G401.6 (cell line): ENCODE measurements at regions not wholly inside any gene's neighbourhood (a gene's known extent, or its start where the extent isn't known, plus 50 kb on each side); places are given as distances from the start of the nearest gene placed in this dataset.

Experiments used
- FAIRE-seq: peaks from 2 replicates; lab custom pipeline; 2012; peaks lifted over from hg19 to GRCh38; lab: Jason Lieb, UNC

- no peak for FAIRE-seq
Observed at GRCh38 chr11:25980091-25980490, 351.8 kb upstream of the ANO3 start.

DNA sequence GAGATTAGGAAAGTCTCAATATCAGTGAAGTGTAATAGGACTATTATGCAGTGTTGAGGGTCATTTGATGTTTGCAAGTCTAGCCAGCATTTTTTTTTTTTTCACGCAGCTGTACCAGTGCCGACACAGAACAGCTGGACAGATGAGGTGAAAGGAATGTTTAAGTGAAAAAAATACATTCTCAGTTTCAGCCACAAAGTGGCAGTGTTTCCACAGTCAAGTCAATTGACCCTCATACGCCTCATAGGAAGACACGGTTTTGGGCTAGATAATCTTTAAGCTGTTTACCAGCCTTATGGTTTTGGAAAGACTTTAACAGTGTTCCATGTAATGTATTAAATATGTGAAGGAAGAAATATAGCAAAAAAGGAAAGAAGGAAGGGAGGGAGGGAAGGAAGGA, 349.9 kb upstream of the ANO3 start:
- no peak for FAIRE-seq

GRCh38 chr11:25983280-25983679, 348.6 kb upstream of the ANO3 start:
- no peak for FAIRE-seq

DNA sequence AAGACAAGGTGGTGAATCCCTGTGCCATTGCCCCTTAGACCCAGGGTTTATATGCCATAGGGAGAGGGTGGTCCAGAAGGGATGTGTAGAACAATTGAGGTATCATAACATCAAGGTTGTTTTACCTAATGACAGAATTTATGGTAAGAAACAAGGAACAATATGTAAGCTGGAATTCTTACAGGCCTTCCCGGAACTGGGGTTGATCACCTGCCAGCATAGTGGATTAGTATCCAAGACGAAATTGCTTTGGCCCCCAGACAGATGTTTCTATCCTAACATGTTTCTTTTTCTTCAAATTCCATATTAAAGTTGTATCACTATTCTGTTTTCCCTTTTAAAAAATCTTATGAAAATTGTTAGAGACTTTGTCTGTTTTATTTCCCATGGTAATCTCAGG, 343.8 kb upstream of the ANO3 start:
- no peak for FAIRE-seq

GRCh38 chr11:25990406-25990805, 341.5 kb upstream of the ANO3 start:
- no peak for FAIRE-seq

DNA sequence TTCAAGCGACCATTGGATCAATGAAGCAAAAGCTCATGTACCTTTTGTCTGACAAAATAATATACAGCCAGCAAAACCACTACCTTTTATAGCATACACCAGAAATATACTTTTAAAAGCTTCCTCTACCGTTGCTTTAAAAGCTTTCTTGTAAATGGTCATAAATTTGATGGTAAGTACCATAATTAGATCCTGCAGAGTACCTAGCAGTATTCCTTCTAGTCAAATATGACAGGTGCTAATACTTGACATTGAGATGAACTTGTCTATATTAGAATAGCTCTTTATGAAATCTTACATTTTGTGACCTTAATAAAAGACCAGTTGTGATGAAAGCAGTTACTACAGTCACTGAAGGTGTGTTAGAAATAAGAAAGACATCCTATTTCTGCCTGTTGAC, 340.5 kb upstream of the ANO3 start:
- no peak for FAIRE-seq

DNA sequence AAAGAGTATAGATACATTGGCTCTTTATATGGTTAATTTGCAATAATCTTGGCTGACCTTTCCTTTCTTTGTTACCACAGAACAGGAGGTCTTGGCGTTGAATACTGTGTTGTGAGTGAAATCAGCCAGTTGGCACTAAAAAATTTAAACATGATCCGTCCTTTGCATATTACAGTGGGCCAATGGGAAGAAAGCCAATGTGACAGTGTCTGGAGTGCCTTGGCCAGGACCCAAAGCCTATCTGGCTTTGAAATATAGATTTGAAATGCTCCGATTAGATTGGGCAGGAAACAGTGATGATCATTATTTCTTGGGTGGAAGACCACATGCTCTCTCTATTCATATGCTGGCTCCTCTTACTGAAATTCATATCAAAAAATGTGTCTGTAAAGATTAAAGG, 339.6 kb upstream of the ANO3 start:
- FAIRE-seq = no peak

GRCh38 chr11:25993016-25993415, 338.9 kb upstream of the ANO3 start:
- FAIRE-seq = no peak

DNA sequence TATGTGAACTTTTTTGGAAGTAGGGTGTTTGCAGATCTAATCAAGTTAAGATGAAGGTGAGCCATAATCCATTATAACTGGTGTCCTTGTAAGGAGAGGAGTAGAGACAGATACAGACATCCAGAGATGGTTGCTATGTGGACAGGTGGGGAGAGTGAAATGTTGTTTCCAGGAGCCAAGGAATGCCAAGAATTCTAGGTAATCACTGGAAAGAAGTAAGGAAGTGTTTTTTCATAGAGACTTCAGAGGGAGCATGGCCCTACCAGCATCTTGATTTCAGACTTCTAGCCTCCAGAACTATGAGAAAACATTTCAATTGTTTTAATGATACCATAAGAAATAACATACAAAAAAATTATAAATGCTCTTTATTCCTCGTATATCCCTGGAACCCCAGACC, 320.5 kb upstream of the ANO3 start:
- no peak for FAIRE-seq

DNA sequence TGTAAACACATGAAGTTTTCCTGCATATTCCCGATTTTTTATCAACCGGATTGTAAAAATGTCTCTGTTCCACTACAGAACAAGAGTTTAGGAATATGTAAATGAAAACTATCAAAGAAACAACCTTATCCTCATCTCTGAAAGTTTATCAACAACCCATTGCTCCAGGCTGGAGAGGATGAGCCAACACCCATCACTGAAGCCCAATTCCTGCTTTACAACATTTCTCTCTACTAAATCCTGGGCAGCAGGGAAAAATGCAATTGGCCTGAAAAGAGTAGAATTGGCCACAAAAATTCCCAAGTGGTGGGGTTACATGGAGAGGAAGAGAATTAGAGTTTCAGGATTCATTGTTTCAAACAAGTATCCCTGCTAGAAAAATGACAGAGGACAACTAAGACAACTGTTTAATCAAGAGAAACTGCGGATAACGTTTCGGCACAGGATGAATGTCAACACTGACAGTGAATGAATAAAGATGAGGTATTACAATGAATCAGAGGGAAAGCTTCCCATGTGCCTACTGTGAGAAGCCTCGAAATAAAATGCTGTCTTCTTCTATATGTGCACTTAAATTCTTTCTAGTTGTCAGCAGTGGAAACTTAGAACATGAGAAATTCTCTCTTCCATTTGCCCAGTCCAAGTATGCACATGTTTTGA, 317.3 kb upstream of the ANO3 start:
- no peak for FAIRE-seq

DNA sequence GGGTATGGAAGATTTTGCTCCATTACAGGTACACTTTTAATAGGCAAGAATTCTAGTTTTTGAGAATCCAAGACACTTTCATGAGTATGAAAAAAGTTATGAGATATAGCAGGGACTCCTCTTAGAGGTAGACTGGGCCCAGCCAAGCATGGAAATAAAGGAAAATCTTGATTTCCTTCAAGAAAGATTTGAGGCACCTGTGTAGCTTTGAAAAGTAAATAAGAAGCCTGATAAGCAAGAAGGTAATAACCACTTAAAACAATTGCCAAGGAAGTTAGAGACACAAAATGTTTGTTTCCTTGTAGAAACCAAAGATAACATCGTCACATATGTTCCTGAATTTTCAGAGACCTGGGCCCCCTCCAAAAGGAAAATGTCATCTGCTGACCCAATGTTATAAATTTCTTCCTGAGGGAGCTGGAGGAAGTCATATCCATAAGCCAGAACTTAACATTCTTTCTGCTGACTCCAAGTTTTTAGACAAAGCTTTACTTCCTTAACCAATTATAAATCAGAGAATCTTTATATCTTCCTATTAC, 314.5 kb upstream of the ANO3 start:
- FAIRE-seq = no peak

- FAIRE-seq = no peak
Observed at GRCh38 chr11:26017903-26018302, 314.0 kb upstream of the ANO3 start.

DNA sequence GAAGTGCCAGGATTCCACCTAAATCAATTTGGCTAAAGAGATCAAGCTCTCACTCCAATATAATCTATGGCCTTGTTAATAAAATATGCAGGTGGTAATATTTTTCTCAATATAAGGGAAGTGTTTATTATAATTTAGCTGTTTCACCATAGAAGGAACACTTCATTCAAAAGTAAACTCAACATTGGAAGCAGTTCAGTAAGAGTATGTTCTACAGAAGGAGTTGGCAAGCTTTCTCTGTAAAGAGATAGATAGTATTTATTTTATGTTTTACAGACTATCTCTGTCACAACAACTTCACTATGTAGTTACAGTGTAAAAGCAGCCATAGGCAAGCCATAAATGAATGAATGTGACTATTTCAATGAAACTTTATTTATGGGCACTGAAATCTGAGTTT, 313.6 kb upstream of the ANO3 start:
- FAIRE-seq = no peak

DNA sequence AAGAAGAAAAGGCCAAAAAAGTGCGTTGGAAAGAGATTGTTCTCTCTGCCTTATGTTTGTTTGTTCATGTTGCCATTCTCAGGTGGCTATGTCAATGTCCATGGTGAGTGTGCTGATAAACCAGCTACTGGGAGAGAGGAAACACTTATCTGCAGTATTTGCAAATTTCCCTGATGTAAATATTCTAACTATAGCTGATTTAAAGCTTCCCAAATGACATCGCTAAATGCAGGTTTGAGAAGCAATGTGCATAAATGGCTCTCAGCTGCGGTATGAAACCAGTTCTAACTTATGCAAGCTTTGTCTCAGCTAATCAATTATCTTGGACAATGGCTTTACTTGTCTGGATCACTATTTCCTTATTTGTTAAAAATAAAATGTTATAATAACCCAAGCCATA, 312.5 kb upstream of the ANO3 start:
- no peak for FAIRE-seq

DNA sequence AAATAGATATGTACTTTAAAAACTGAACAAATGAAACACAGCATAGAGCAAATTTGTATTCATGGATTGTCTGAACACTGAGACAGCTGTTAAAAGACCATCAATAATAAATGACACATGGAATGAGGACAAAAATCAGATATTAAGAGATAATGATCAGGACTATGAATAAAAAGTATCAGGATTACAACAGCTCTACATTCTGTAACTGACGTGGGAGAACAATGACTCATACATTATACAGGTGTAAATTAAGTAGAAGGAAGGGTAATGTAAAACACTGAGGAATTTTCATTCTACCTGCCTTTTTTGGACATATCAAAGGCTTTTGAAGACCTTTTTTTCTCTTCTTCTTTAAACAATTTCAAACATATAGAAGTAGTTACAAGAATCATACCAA, 310.9 kb upstream of the ANO3 start:
- no peak for FAIRE-seq

GRCh38 chr11:26023057-26023456, 308.9 kb upstream of the ANO3 start:
- no peak for FAIRE-seq

GRCh38 chr11:26025676-26026075, 306.3 kb upstream of the ANO3 start:
- FAIRE-seq = no peak

DNA sequence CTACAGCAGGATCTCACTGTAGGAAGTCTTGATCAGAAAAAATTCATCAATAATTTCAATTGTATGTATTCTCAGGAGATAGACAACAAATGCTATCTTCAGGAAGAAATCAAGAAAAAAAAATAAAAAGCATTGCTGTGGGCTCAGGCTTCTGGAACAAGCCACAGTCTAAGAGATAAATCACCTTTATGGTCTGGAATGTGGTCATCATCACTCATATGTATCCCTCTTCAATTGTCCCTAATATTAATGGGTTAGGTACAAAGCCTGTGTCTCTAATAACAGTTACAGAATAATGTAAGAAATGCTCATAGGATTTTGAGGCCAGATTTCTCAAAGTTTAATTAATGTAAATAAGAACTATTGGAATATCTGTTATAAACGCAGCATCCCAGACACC, 305.9 kb upstream of the ANO3 start:
- no peak for FAIRE-seq

DNA sequence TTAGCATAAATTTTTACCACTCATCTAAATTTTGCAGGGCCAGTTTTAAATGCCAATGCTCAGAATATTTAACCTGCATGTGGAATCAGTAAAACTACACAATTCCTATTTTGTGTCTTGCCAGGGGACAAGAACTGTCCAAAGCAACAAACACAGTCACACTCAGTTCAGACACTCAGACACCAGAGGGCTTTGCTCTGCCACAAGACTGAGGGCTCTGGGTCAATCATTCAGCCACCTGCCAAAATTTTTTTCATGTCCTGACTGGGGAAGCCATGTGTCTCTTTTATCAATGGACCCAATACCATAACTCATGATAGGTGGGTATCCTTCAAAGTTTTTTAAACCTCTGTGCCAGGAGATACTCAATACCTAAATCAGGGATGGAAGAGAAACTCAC, 304.0 kb upstream of the ANO3 start:
- no peak for FAIRE-seq

GRCh38 chr11:26028393-26028911, 303.5 kb upstream of the ANO3 start:
- FAIRE-seq = no peak

- no peak for FAIRE-seq
Observed at GRCh38 chr11:26030399-26030798, 301.5 kb upstream of the ANO3 start.

GRCh38 chr11:26032241-26032640, 299.7 kb upstream of the ANO3 start:
- FAIRE-seq = no peak

GRCh38 chr11:26035696-26036095, 296.2 kb upstream of the ANO3 start:
- no peak for FAIRE-seq

GRCh38 chr11:26037716-26038115, 294.2 kb upstream of the ANO3 start:
- no peak for FAIRE-seq

- no peak for FAIRE-seq
Observed at GRCh38 chr11:26040339-26040738, 291.6 kb upstream of the ANO3 start.
